GM23338 (cell line): ENCODE measurements at regions not wholly inside any gene's neighbourhood (a gene's known extent, or its start where the extent isn't known, plus 50 kb on each side); places are given as distances from the start of the nearest gene placed in this dataset.

Source experiments
- CREB1 ChIP-seq: fragments of 250-450 bp; sonication (Bioruptor Pico); IDR thresholded peaks from 2 replicates; pipeline ENCODE4 v1.5.0; 2020; ENCODE audit warnings: low read depth, mild to moderate bottlenecking, moderate library complexity
- CTCF ChIP-seq, 2 experiments: fragments of 200-600 bp in 1 of 2; sonication (generic) in 1 of 2; conservative IDR thresholded peaks; 2 replicates each; pipeline versions ENCODE4 v1.5.1 to v1.6.1; 2016 to 2017; ENCODE audit warnings: antibody characterized with exemption in 2 of 2, low read depth in 2 of 2, mild to moderate bottlenecking in 2 of 2, moderate library complexity in 1 of 2
- ETS1 ChIP-seq: IDR thresholded peaks from 2 replicates; pipeline ENCODE4 v1.6.1; 2016; ENCODE audit warnings: antibody characterized with exemption
- EZH2 ChIP-seq: fragments of 200-600 bp; sonication (generic); IDR thresholded peaks from one replicate; pipeline ENCODE4 v1.8.0; 2017; ENCODE audit warnings: antibody characterized with exemption, mild to moderate bottlenecking, low read depth; ENCODE audit not compliant: unreplicated experiment
- EZH2phosphoT487 ChIP-seq: fragments of 200-600 bp; sonication (generic); IDR thresholded peaks from one replicate; pipeline ENCODE4 v1.8.1; 2018; ENCODE audit warnings: antibody characterized with exemption; ENCODE audit not compliant: unreplicated experiment
- JUNB ChIP-seq: IDR thresholded peaks from one replicate; pipeline ENCODE4 v1.6.1; 2016; ENCODE audit warnings: antibody characterized with exemption; ENCODE audit not compliant: unreplicated experiment
- NANOG ChIP-seq: IDR thresholded peaks from 2 replicates; pipeline ENCODE4 v1.6.1; 2016; ENCODE audit warnings: antibody characterized with exemption, borderline replicate concordance
- POLR2AphosphoS5 ChIP-seq: IDR thresholded peaks from 2 replicates; pipeline ENCODE4 v1.6.1; 2016; ENCODE audit warnings: antibody characterized with exemption, low read depth
- REST ChIP-seq: IDR thresholded peaks from one replicate; pipeline ENCODE4 v1.6.1; 2018; ENCODE audit warnings: antibody characterized with exemption; ENCODE audit not compliant: unreplicated experiment
- STAT1 ChIP-seq: IDR thresholded peaks from one replicate; pipeline ENCODE4 v1.6.1; 2016; ENCODE audit warnings: antibody characterized with exemption; ENCODE audit not compliant: unreplicated experiment
- ZNF114 ChIP-seq: fragments of 250-450 bp; sonication (Bioruptor Pico); IDR thresholded peaks from 2 replicates; pipeline ENCODE4 v1.5.0; 2020; ENCODE audit warnings: mild to moderate bottlenecking, moderate library complexity
- ZNF331 ChIP-seq: fragments of 250-450 bp; sonication (Bioruptor Pico); IDR thresholded peaks from 2 replicates; pipeline ENCODE4 v1.5.0; 2020; ENCODE audit warnings: low read depth, mild to moderate bottlenecking, moderate library complexity
- ZNF462 ChIP-seq: fragments of 250-450 bp; sonication (Bioruptor Pico); IDR thresholded peaks from 2 replicates; pipeline ENCODE4 v1.5.0; 2020; ENCODE audit warnings: mild to moderate bottlenecking, moderate library complexity

- TF ChIP-seq CTCF (conservative IDR thresholded peaks at IDR 0.05; ENCODE audit: low read depth in 2 of 2), result no peak
- no peak for TF ChIP-seq ETS1
- no peak for TF ChIP-seq REST
- TF ChIP-seq CREB1 (CRISPR knock-in tag), result no peak
- TF ChIP-seq EZH2phosphoT487, result no peak
- TF ChIP-seq STAT1, result no peak
- no peak for TF ChIP-seq POLR2AphosphoS5
- no peak for TF ChIP-seq ZNF114 (CRISPR knock-in tag)
- TF ChIP-seq JUNB, result no peak
- TF ChIP-seq EZH2, result no peak
- no peak for TF ChIP-seq ZNF331 (CRISPR knock-in tag)
- no peak for TF ChIP-seq NANOG
- TF ChIP-seq ZNF462, result no peak
Observed at GRCh38 chr12:115088328-115088994, 404.5 kb upstream of the TBX3 start.
